ENCODE measurements at regions not wholly inside any gene's neighbourhood (a gene's known extent, or its start where the extent isn't known, plus 50 kb on each side); places are given as distances from the start of the nearest gene placed in this dataset.

- 37 to 40% (median 38%) methylated on average over 3 of the region's 3 CpGs for WGBS, 4 donors
- no peak overlapping the region for H3K4me3 ChIP-seq
- peaks cover 0 to 15% (median 0%) of the 10 kb centered on the region in 12 donors for H3K9me3 ChIP-seq
- intact Hi-C loops (cut with DNase I): no loop called here
- H3K27ac ChIP-seq: no peak overlapping the region
- H3K4me1 ChIP-seq: no peaks in the 10 kb centered on the region
- ATAC-seq (no peak), DNase-seq (no peak)
- no peaks in the 10 kb centered on the region for H3K36me3 ChIP-seq
- TF ChIP-seq, protein P1, sequence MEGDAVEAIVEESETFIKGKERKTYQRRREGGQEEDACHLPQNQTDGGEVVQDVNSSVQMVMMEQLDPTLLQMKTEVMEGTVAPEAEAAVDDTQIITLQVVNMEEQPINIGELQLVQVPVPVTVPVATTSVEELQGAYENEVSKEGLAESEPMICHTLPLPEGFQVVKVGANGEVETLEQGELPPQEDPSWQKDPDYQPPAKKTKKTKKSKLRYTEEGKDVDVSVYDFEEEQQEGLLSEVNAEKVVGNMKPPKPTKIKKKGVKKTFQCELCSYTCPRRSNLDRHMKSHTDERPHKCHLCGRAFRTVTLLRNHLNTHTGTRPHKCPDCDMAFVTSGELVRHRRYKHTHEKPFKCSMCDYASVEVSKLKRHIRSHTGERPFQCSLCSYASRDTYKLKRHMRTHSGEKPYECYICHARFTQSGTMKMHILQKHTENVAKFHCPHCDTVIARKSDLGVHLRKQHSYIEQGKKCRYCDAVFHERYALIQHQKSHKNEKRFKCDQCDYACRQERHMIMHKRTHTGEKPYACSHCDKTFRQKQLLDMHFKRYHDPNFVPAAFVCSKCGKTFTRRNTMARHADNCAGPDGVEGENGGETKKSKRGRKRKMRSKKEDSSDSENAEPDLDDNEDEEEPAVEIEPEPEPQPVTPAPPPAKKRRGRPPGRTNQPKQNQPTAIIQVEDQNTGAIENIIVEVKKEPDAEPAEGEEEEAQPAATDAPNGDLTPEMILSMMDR (IDR thresholded peaks at IDR 0.05): no peak
- no peak for TF ChIP-seq POLR2A (IDR thresholded peaks at IDR 0.05)
- H3K27me3 ChIP-seq: no peaks in the 10 kb centered on the region
Observed at GRCh38 chr3:181105646-181106045, 116.1 kb upstream of the DNAJC19 start.

DNA sequence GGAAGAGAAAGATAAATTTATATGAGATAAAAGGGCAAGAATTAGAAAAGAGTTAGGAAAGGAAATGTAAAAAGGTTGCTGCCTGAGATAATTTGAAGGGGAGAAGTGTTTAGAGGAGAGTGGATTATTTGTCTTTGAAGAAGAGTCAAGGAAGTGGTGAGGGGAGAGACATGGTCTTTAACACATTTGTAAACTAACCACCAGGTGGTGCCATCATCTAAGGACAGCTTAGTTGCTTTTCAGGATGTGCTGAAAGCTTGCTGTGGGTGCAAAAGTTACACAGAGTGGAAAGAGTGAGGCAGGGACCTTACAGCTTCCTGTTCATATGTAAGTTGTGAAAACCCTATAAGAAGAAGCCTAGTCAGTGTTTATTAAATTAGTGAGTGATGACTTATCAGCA, 114.1 kb upstream of the DNAJC19 start:
- Histone ChIP-seq H3K27ac (no peak overlapping the region), H3K4me3 (no peak overlapping the region), H3K27me3 (no peaks in the 10 kb centered on the region), H3K4me1 (no peaks in the 10 kb centered on the region), H3K9me3 (peaks cover 0 to 15% (median 0%) of the 10 kb centered on the region in 12 donors), H3K36me3 (no peaks in the 10 kb centered on the region)
- ATAC-seq: no peak
- DNase-seq: no peak
- intact Hi-C loops (cut with DNase I): no loop called here
- TF ChIP-seq, protein P1 (IDR thresholded peaks at IDR 0.05): no peak
- no peak for TF ChIP-seq POLR2A (IDR thresholded peaks at IDR 0.05)

DNA sequence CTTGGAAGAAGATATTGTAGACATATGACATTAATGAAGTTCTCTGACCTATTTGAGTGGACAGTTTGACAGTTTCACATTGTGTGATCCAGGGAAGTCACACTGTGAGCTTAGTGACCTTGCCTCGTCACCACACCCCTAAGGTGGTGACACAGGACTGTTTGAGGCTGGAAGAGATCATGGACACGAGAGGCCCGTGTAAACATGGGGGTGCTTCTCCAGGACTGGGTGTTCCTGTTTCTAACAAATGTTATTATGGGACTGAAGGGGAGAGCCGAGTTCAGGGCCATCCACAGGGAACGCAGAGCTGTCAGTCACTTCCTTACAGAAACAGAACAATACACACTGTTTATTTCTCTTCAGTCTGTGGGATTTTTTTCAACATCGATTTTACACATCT, 96.5 kb upstream of the DNAJC19 start:
- Histone ChIP-seq H3K36me3 (no peaks in the 10 kb centered on the region), H3K27me3 (no peaks in the 10 kb centered on the region), H3K4me1 (peaks cover 0 to 10% (median 0%) of the 10 kb centered on the region in 12 donors), H3K27ac (no peak overlapping the region), H3K4me3 (no peak overlapping the region), H3K9me3 (peaks cover 0 to 11% (median 0%) of the 10 kb centered on the region in 12 donors)
- TF ChIP-seq, protein P1 (IDR thresholded peaks at IDR 0.05): no peak
- TF ChIP-seq POLR2A (IDR thresholded peaks at IDR 0.05): no peak
- ATAC-seq (peak; percentile 45 to 78 (median 62)), DNase-seq (peak in 2 of 5 donors; percentile 22 to 25)
- intact Hi-C loops (cut with DNase I): no loop called here
- WGBS, 4 donors: 33 to 43% (median 39%) methylated on average over 6 of the region's 6 CpGs

DNA sequence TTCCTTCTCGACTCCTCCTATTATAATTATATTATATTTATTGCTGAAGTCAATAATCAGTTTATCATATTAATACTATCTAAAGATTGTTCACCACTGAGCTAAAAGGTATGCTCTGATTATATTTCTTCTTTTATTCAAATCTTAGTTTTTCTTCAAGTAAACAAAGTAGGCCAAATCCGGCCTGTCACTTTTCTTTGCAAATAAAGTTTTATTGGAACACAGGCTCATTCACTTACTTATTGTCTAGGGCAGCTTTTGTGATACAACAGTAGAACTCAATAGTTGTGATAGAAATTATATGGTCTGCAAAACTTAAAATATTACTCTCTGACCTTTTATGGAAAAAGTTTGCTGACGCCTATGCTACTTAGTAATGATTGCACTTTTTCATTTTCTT, 92.4 kb upstream of the DNAJC19 start:
- no peak overlapping the region for H3K4me3 ChIP-seq
- 88 to 92% (median 90%) methylated on average over 3 of the region's 3 CpGs for WGBS, 4 donors
- TF ChIP-seq POLR2A (IDR thresholded peaks at IDR 0.05): no peak
- TF ChIP-seq, protein P1 (IDR thresholded peaks at IDR 0.05): no peak

More for the DNA sequence above, 92.4 kb upstream of the DNAJC19 start:
- intact Hi-C loops (cut with DNase I): no loop called here
- ATAC-seq: no peak
- H3K27me3 ChIP-seq: no peaks in the 10 kb centered on the region
- no peak overlapping the region for H3K27ac ChIP-seq
- H3K4me1 ChIP-seq: peaks cover 0 to 10% (median 0%) of the 10 kb centered on the region in 12 donors
- no peaks in the 10 kb centered on the region for H3K9me3 ChIP-seq
- DNase-seq: no peak
- no peaks in the 10 kb centered on the region for H3K36me3 ChIP-seq

All from heart left ventricle (tissue), 16 donors.